MM.1S (cell line): ENCODE measurements at regions not wholly inside any gene's neighbourhood (a gene's known extent, or its start where the extent isn't known, plus 50 kb on each side); places are given as distances from the start of the nearest gene placed in this dataset.

Experiments used
- DNase-seq: peaks from one replicate; pipeline ENCODE4 v3.0.0-alpha.2; 2015
- H2AFZ ChIP-seq: fragments of 300-600 bp; sonication (generic); 2 replicates; pipeline ENCODE4 v1.6.0; 2016; ENCODE audit warnings: antibody characterized with exemption, low read length
- H3F3A ChIP-seq: fragments of 300-600 bp; sonication (generic); 2 replicates; pipeline ENCODE4 v1.6.1; 2016; ENCODE audit warnings: mild to moderate bottlenecking, antibody characterized with exemption, low read length, moderate library complexity, mixed read lengths; ENCODE audit not compliant: insufficient read depth
- H3K27ac ChIP-seq: fragments of 300-600 bp; sonication (generic); 2 replicates; pipeline ENCODE4 v1.5.1; 2016; ENCODE audit warnings: mild to moderate bottlenecking, low read length
- H3K27me3 ChIP-seq: fragments of 300-600 bp; sonication (generic); replicated peaks from 2 replicates; pipeline ENCODE4 v1.6.0; 2016; ENCODE audit warnings: low read length; ENCODE audit not compliant: insufficient read depth
- H3K36me3 ChIP-seq: fragments of 300-600 bp; sonication (generic); replicated peaks from 2 replicates; pipeline ENCODE4 v1.6.1; 2016; ENCODE audit warnings: mild to moderate bottlenecking, low read length, mixed read lengths; ENCODE audit not compliant: insufficient read depth
- H3K4me1 ChIP-seq: fragments of 300-600 bp; sonication (generic); 2 replicates; pipeline ENCODE4 v1.6.1; 2016; ENCODE audit warnings: low read length, mixed read lengths
- H3K4me2 ChIP-seq: fragments of 300-600 bp; sonication (generic); 2 replicates; pipeline ENCODE4 v1.6.0; 2016; ENCODE audit warnings: low read depth, low read length
- H3K4me3 ChIP-seq: fragments of 300-600 bp; sonication (generic); 2 replicates; pipeline ENCODE4 v1.5.1; 2016; ENCODE audit warnings: low read length, mixed read lengths
- H3K79me2 ChIP-seq: fragments of 300-600 bp; sonication (generic); 2 replicates; pipeline ENCODE4 v1.6.1; 2016; ENCODE audit warnings: mixed run types, low read length, mixed read lengths
- H3K9ac ChIP-seq: fragments of 300-600 bp; sonication (generic); 2 replicates; pipeline ENCODE4 v1.6.1; 2016; ENCODE audit warnings: low read length, mixed read lengths
- H3K9me2 ChIP-seq: fragments of 300-600 bp; sonication (generic); replicated peaks from 2 replicates; pipeline ENCODE4 v1.6.1; 2016; ENCODE audit warnings: mild to moderate bottlenecking, low read length, mixed read lengths; ENCODE audit not compliant: insufficient read depth
- H3K9me3 ChIP-seq: fragments of 300-600 bp; sonication (generic); replicated peaks from 2 replicates; pipeline ENCODE4 v1.6.1; 2016; ENCODE audit warnings: mild to moderate bottlenecking, low read length, mixed read lengths; ENCODE audit not compliant: insufficient read depth
- H4K20me1 ChIP-seq: fragments of 300-600 bp; sonication (generic); 2 replicates; pipeline ENCODE4 v1.6.1; 2016; ENCODE audit warnings: mild to moderate bottlenecking, low read length, moderate library complexity, mixed read lengths; ENCODE audit not compliant: insufficient read depth
- CTCF ChIP-seq: fragments of 300-600 bp; sonication (generic); IDR thresholded peaks from 2 replicates; pipeline ENCODE4 v1.5.1; 2016; ENCODE audit warnings: antibody characterized with exemption, low read length, mixed read lengths
- EZH2 ChIP-seq: fragments of 300-600 bp; sonication (generic); optimal IDR thresholded peaks from 2 replicates; pipeline ENCODE3; 2017; ENCODE audit warnings: low read depth, mild to moderate bottlenecking, antibody characterized with exemption, low read length, mixed read lengths
- EZH2phosphoT487 ChIP-seq: fragments of 300-600 bp; sonication (generic); IDR thresholded peaks from 2 replicates; pipeline ENCODE4 v1.6.1; 2018; ENCODE audit warnings: antibody characterized with exemption, low read length

- TF ChIP-seq CTCF (no peak), EZH2phosphoT487 (no peak), EZH2 (no peak)
- no peak overlapping the region for H3K4me3 ChIP-seq
- no peak overlapping the region for H2AFZ ChIP-seq
- H3K79me2 ChIP-seq = no peaks in the 10 kb centered on the region
- DNase-seq = peak; percentile 82
- peak overlapping the region; percentile 25; the same call in 1 of the 2 replicates for H3K4me2 ChIP-seq
- no peaks in the 10 kb centered on the region for H3K27me3 ChIP-seq
- H3F3A ChIP-seq = no peaks in the 10 kb centered on the region
- no peaks in the 10 kb centered on the region for H3K36me3 ChIP-seq
- no peak overlapping the region for H3K9ac ChIP-seq
- peaks cover 11% of the 10 kb centered on the region for H3K4me1 ChIP-seq
- H3K27ac ChIP-seq = peak overlapping the region; percentile 12; the same call in 1 of the 2 replicates
- H3K9me2 ChIP-seq = no peaks in the 10 kb centered on the region
- no peaks in the 10 kb centered on the region for H3K9me3 ChIP-seq
- no peaks in the 10 kb centered on the region for H4K20me1 ChIP-seq
These were observed 211.1 kb upstream of the C21orf91 start for GRCh38 chr21:18030248-18030647.

- DNase-seq = no peak
- Histone ChIP-seq H3K36me3 (no peaks in the 10 kb centered on the region), H3K79me2 (no peaks in the 10 kb centered on the region), H3K4me3 (no peak overlapping the region), H3K27me3 (no peaks in the 10 kb centered on the region), H3K9me2 (no peaks in the 10 kb centered on the region), H3F3A (no peaks in the 10 kb centered on the region), H2AFZ (no peak overlapping the region), H3K9me3 (no peaks in the 10 kb centered on the region), H4K20me1 (no peaks in the 10 kb centered on the region), H3K9ac (no peak overlapping the region), H3K4me1 (peaks cover 11% of the 10 kb centered on the region), H3K27ac (no peak overlapping the region), H3K4me2 (no peak overlapping the region)
- TF ChIP-seq CTCF = no peak
- TF ChIP-seq EZH2 = no peak
- TF ChIP-seq EZH2phosphoT487 = no peak
These were observed 207.2 kb upstream of the C21orf91 start for GRCh38 chr21:18026359-18026758.

DNA sequence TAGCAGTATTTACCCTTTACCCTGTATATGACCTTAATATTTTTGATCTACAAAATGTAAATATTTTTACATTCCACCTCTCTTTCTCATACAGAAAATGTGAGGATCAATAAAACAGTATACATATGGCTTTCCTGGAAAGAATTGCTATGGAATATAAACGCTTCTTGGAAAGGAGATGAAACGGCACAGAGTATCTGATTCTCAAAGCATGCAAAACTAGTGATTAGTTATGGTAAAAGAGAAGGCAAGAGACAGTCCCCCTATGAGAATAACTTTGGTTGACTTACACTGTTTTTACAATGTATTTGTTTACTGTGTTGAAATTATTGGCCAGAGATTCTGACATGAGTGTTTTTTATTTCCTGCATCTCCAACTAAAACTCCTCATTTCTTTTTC lies 204.6 kb upstream of the C21orf91 start:
- DNase-seq = no peak
- H3K27ac ChIP-seq = no peak overlapping the region
- no peak overlapping the region for H3K4me3 ChIP-seq
- H3K9me2 ChIP-seq = no peaks in the 10 kb centered on the region
- H3F3A ChIP-seq = no peaks in the 10 kb centered on the region
- H2AFZ ChIP-seq = no peak overlapping the region
- no peaks in the 10 kb centered on the region for H3K4me1 ChIP-seq
- no peaks in the 10 kb centered on the region for H3K36me3 ChIP-seq
- TF ChIP-seq CTCF = no peak
- no peak for TF ChIP-seq EZH2
- TF ChIP-seq EZH2phosphoT487 = no peak
- H3K79me2 ChIP-seq = no peaks in the 10 kb centered on the region
- no peaks in the 10 kb centered on the region for H3K9me3 ChIP-seq
- H3K4me2 ChIP-seq = no peak overlapping the region
- no peaks in the 10 kb centered on the region for H4K20me1 ChIP-seq
- no peaks in the 10 kb centered on the region for H3K27me3 ChIP-seq
- H3K9ac ChIP-seq = no peak overlapping the region
